GM19043 (cell line): ENCODE measurements at regions not wholly inside any gene's neighbourhood (a gene's known extent, or its start where the extent isn't known, plus 50 kb on each side); places are given as distances from the start of the nearest gene placed in this dataset.
"Not testable (repeated sequence)": the region's sequence is repeated elsewhere in the genome, so short reads cannot be mapped to it uniquely, and the experiment has no call there.

Source experiments
- ATAC-seq: cut with Tn5 transposase; IDR thresholded peaks from one replicate; pipeline ENCODE4 v1.9.1; 2021; ENCODE audit warnings: low read depth; ENCODE audit not compliant: unreplicated experiment

GRCh38 chr9:7636309-7636708, 163.3 kb downstream of the DMAC1 start:
- no peak for ATAC-seq

GRCh38 chr9:7626571-7627029, 173.0 kb downstream of the DMAC1 start:
- not testable (repeated sequence) for ATAC-seq

DNA sequence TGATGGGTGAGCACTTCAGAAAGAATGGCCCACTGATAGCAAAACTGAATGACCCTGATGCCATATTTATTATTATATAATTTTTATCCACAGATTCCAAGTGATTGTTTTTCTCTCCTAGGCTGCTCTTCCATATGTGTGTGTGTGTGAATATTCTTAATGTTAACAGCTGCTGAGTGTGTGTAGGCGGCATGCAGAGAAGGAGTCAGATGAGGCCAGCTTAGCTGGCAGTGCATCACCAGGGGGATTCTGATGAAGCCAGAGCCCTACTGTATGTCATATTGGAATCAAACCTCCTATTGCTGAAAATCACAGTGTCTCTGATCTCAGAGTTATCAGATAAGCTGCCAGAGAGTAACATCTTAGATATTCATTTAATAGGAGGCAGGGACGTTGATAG, 177.1 kb downstream of the DMAC1 start:
- ATAC-seq, result no peak

DNA sequence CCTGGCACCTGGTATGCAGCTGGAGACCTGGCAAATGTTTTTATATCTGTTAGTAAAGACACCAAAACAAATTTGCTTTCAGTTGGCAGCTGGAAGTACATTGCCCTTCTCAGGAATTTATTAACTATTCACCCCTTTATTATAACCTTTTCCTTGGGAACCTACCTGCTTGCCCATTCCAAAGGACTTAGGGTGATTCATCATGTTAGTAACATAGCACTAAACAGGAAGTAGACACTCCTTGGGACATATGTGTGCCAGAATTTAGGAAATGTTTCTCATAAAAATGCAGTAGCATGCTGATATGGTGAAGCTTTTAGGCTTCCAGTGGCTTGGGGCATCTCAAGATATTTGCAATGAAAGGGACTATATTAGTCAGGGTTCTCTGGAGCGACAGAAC, 184.2 kb downstream of the DMAC1 start:
- ATAC-seq, result no peak

- ATAC-seq, result no peak
These were observed 185.6 kb downstream of the DMAC1 start for GRCh38 chr9:7613931-7614330.

DNA sequence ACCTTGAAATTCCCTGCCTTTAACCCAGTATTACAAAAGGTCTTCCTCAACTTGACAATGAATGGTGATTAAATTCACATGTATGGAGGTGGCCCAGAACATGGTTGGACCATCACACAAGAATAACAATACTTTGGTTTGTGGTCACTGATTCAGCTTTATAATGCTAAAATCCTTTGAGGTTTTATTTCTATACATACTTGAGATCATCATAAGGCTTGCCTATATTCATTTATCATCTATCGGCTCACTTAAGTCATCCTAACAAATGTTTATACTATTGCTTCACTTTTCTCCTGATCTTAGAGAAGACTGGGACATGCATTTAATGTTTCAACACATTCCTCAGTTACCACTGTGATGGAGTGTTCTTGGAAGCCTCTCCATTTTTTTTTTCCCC, 191.3 kb downstream of the DMAC1 start:
- no peak for ATAC-seq

- ATAC-seq, result no peak
These were observed 192.2 kb downstream of the DMAC1 start for GRCh38 chr9:7607421-7607820.

GRCh38 chr9:7606591-7606990, 193.0 kb downstream of the DMAC1 start:
- ATAC-seq, result no peak

GRCh38 chr9:7601739-7602138, 197.8 kb downstream of the DMAC1 start:
- ATAC-seq, result no peak

GRCh38 chr9:7597716-7598115, 201.9 kb downstream of the DMAC1 start:
- ATAC-seq, result no peak

DNA sequence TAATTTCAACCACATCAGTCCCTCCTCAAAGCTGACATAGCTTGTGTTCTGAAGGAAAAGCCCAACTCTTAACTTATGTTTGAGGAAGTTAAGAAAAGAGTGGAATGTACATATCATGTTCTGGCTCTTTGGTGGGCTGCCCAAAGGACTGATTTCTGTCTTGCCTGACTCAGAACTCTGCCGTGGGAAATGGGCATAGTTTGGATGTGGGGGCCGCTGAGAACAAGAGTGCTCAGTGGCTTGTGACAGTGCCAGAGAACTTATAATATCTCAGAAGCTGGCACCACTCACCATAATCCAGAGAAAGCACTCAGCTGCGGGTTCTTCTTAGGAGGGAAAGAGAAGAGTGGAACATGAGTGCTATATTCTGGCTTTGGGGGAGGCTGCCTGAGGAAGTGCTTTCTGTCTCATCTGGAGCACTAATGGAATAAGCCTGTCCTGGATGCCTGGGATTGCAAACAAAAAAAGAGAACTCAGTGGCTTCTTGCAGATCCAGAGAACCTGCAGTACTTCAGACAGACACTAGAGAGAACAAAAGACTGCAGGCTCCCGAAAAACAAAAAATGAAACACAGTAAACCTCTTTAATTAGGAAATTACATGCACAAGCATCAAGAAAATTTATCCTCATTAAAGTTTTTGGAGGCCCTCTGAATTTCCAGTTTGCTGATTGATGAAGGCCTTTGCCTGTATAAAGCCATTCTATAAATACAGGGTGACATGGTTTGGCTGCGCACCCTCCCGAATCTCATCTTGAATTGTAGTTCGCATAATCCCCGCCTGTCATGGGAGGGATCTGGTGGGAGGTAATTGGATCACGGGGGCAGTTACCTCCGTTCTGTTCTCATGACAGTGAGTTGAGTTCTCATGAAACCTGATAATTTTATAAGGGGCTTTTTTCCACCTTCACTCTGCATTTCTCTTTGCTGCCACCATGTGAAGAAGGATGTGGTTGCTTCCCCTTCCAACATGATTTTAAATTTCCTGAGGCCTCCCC, 207.0 kb downstream of the DMAC1 start:
- ATAC-seq, result no peak

DNA sequence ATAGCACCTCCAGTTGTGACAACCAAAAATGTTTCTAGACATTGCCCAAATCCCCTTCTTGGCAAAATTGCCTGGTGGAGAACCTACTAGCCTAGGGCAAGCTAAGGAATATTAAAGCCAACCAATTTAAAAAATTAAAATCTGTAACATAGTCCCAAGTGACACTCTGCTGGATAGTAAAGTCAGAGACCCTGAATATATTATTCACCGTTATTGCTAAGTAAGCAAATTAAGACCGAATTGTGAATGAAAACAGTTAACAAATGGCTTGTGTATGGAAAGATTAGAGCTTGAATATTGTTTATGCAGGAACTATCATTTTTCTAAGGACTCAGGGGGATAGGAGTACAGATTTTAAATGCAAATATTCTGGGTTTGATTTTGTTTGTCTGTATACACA, 208.1 kb downstream of the DMAC1 start:
- no peak for ATAC-seq

DNA sequence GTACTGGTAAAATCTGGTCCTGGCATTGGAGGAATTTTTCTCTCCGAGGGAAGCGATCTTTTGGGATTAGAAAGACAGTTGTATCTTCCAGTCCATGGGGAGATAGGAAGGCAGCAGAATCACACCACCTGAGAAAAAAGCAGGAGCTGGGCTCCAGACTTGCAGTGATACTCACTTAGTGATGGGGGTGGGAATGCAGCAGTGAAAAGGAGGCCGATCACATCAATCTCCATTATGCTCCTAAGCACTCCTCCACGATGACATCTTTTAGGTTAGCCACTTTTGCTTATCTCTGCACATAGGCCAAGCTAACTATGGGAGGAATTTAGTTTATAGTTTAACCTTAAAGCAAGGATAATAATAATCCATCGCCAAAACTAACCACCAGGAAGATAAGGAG, 219.0 kb downstream of the DMAC1 start:
- ATAC-seq, result no peak

DNA sequence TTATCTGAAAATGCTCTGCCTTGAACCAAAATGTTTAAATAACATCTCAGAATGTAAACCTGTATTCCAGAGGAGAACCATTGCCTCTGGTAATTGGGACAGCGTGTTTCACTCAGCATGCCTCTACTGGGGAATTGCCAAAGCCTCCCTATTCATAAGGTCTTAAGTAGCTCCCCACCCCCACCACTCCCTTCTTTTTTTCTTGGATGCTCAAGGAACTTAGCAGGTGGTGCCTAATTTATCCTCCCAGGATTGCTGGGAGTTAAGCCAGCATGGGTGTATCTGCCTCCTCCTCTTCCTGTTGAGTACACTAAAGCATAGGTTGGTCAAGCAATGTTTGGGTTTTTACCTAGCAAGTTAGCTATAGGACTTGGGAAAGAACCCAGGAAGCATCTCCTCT, 220.2 kb downstream of the DMAC1 start:
- no peak for ATAC-seq

GRCh38 chr9:7578951-7579350, 220.6 kb downstream of the DMAC1 start:
- no peak for ATAC-seq

- no peak for ATAC-seq
These were observed 229.4 kb downstream of the DMAC1 start for GRCh38 chr9:7570107-7570720.

DNA sequence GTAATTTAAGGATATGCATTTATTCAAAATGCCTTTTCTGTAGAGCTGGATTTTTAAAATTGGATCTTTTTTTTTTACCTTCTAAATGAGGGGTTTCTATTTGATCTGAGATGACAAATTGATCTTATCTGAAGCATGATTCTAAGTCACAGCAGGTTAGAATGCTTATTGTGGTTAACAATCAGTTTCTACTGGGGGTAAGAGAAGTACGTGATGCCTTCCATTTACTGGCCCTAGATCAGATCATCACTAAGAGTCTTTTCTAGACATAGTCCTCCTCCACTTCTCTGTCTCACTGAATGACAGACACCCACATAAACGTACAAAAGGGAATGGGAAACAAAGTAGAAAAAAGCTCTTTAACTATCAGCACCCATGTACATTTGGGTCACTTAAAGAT, 231.9 kb downstream of the DMAC1 start:
- no peak for ATAC-seq

DNA sequence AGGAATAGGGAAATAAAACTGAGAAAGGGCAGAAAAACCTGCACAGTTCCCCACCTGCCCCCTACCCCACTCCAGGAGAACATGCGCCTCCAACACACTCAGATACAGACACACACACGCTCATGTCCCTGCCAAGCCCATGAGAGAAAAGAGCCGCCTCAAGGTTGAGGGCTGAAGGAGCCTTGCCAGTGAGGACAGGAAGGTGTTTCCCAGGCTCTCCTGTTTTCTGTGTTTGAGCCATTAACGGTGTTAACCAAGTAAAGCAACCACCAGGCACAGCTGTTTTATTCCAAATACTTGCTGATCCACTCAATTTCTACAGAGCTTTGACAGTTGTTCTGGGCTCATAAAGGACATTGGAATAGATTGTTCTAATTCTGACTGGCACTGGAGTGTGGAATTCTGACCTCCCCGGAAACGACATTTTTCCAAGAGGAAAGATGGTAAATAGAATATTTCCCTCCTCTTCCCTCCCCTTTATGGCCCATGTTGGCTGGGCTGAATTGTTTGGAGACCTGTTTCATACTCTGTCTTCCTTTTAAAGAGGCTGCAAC, 238.0 kb downstream of the DMAC1 start:
- no peak for ATAC-seq

DNA sequence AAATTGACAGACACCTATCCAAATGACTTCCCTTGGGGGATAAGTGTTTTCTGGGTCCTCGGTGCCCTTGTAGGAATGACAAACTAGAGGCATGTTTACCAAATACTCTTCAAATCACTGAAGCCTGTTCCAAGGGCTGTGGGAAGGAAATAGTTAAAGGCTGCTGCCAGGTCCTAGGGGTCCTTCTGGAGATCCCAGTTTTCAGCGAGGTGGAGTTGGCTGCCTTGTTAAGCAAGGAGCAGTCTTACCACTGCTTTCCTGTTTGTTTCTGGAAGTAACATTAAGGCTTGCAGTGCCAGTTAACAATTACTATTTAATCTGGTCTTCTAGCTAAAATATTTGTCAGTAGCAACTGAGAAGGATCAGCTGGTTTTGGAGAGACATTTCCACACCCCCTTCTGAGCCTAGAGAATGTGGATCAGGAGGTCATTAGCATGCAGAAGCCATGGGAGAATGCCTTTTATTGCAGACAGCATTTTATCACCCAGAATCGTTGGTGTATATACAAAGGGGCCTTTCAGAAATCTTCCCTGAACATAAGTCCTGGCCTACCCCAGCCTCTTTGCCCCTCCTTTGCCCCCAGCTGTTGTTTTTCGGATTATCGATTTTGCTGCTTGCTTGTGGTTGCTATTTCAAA, 238.8 kb downstream of the DMAC1 start:
- ATAC-seq, result no peak

DNA sequence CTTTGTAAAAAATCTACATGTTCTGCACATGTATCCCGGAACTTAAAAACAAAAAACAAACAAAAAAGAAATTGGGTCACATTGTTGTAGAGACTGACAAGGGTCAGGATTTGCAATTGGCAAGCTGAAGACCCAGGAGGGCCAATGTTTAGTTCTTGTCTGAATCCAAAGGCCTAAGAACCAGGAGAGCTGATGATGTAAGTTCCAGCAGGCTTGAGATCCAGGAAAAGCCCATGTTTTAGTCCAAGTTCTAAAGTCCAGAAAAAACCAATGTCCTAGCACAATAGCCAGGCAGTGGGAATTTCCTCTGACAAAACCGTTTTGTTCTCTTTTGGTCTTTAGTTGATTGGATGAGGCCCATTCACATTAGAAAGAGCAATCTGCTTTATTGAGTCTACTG, 244.9 kb downstream of the DMAC1 start:
- ATAC-seq, result no peak

DNA sequence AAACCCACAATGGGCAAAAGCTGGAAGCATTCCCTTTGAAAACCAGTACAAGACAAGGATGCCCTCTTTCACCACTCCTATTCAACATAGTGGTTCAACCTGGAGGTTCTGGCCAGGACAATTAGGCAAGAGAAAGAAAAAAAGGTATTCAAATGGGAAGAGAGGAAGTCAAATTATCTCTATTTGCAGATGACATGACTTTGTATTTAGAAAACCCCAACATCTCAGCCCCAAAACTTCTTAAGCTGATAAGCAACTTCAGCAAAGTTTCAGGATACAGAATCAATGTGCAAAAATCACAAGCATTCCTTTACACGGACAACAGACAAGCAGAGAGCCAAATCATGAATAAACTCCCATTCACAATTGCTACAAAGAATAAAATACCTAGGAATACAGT, 246.9 kb downstream of the DMAC1 start:
- not testable (repeated sequence) for ATAC-seq
